Fibroblast of lung (primary cell): ENCODE measurements at regions not wholly inside any gene's neighbourhood (a gene's known extent, or its start where the extent isn't known, plus 50 kb on each side); places are given as distances from the start of the nearest gene placed in this dataset.
"Not testable (repeated sequence)": the region's sequence is repeated elsewhere in the genome, so short reads cannot be mapped to it uniquely, and the experiment has no call there.

Experiments used
- DNase-seq, 2 donors: peaks; one replicate each; pipeline versions ENCODE4 v3.0.0 to v3.0.0-alpha.2; 2010; ENCODE audit warnings: low read depth in 2 of 2
- H2AFZ ChIP-seq: 2 replicates; pipeline ENCODE4 v1.5.1; 2012; ENCODE audit warnings: low read length, control low read depth, inconsistent platforms
- H3K27ac ChIP-seq: 2 replicates; pipeline ENCODE4 v1.5.1; 2011; ENCODE audit warnings: low read length, control low read depth; ENCODE audit not compliant: insufficient read depth
- H3K27me3 ChIP-seq: 2 replicates; pipeline ENCODE4 v1.5.1; 2011; ENCODE audit warnings: mild to moderate bottlenecking, low read length; ENCODE audit not compliant: control insufficient read depth, insufficient read depth
- H3K36me3 ChIP-seq: 2 replicates; pipeline ENCODE4 v1.5.1; 2011; ENCODE audit warnings: low read length; ENCODE audit not compliant: control insufficient read depth, insufficient read depth
- H3K4me1 ChIP-seq: 2 replicates; pipeline ENCODE4 v1.5.1; 2011; ENCODE audit warnings: low read length; ENCODE audit not compliant: control insufficient read depth, insufficient read depth; ENCODE audit errors: extremely low read depth
- H3K4me2 ChIP-seq: 2 replicates; pipeline ENCODE4 v1.5.1; 2011; ENCODE audit warnings: low read length, control low read depth; ENCODE audit not compliant: insufficient read depth; ENCODE audit errors: extremely low read depth
- H3K4me3 ChIP-seq, 4 experiments: fragments of 200-600 bp in 1 of 4; sonication (generic) in 1 of 4; replicated peaks in 1 of 4; 2 replicates each; pipeline ENCODE4 v1.5.1; 2011 to 2016; ENCODE audit warnings: low read length in 4 of 4, low read depth in 3 of 4, mild to moderate bottlenecking in 3 of 4, control low read depth in 2 of 4, inconsistent platforms in 1 of 4, mixed read lengths in 1 of 4; ENCODE audit not compliant: insufficient read depth in 1 of 4; ENCODE audit errors: control extremely low read depth in 1 of 4
- H3K79me2 ChIP-seq: 2 replicates; pipeline ENCODE4 v1.5.1; 2012; ENCODE audit warnings: mild to moderate bottlenecking, low read length, inconsistent platforms; ENCODE audit not compliant: control insufficient read depth, insufficient read depth
- H3K9ac ChIP-seq: 2 replicates; pipeline ENCODE4 v1.5.1; 2011; ENCODE audit warnings: mild to moderate bottlenecking, low read length, control low read depth; ENCODE audit not compliant: insufficient read depth
- H3K9me3 ChIP-seq: 2 replicates; pipeline ENCODE4 v1.5.1; 2012; ENCODE audit warnings: low read depth, low read length; ENCODE audit not compliant: control insufficient read depth, insufficient read depth
- H4K20me1 ChIP-seq: 2 replicates; pipeline ENCODE4 v1.5.1; 2011; ENCODE audit warnings: low read length; ENCODE audit not compliant: control insufficient read depth, insufficient read depth; ENCODE audit errors: extremely low read depth
- EZH2 ChIP-seq: IDR thresholded peaks from 2 replicates; pipeline ENCODE4 v1.5.1; 2012; ENCODE audit warnings: low read length, control low read depth, mild to moderate bottlenecking; ENCODE audit errors: missing control alignments
- TF ChIP-seq, protein P1 (sequence below), 2 donors: IDR thresholded peaks in 1 of 2; conservative IDR thresholded peaks in 1 of 2; 1 replicate in 1 of 2; 2 replicates in 1 of 2; pipeline ENCODE4 v1.5.1; 2011 to 2012; ENCODE audit warnings: low read length in 2 of 2, control low read depth in 1 of 2, inconsistent platforms in 1 of 2, low read depth in 1 of 2, mild to moderate bottlenecking in 1 of 2

DNA sequence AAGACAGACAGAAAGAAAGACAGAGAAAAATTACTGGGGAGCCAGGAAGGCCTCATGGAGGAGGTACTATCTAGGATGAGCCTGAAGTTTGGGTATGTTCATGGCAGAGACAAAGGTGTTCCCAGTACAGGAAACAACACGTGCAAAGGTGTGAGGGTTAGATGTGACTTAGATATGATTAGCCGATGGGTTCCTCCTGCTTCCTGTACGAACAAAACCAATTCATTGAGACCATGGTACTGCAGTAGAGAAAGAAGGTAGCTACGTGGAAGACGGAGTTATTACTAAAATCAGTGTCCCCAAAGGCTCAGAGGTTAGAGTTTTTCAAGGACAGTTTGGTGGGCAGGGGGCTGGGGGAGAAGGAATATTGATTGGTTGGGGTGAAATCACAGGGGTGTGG lies 55.2 kb upstream of the CHST3 start:
- no peak overlapping the region for H3K4me3 ChIP-seq
- no peaks in the 10 kb centered on the region for H3K36me3 ChIP-seq
- H4K20me1 ChIP-seq = no peaks in the 10 kb centered on the region
- H3K4me1 ChIP-seq = no peaks in the 10 kb centered on the region
- peaks cover 3% of the 10 kb centered on the region for H3K27me3 ChIP-seq
- no peak overlapping the region for H3K4me2 ChIP-seq
- H3K27ac ChIP-seq = no peak overlapping the region
- H2AFZ ChIP-seq = no peak overlapping the region
- no peaks in the 10 kb centered on the region for H3K9me3 ChIP-seq
- no peak for TF ChIP-seq EZH2
- TF ChIP-seq, protein P1, sequence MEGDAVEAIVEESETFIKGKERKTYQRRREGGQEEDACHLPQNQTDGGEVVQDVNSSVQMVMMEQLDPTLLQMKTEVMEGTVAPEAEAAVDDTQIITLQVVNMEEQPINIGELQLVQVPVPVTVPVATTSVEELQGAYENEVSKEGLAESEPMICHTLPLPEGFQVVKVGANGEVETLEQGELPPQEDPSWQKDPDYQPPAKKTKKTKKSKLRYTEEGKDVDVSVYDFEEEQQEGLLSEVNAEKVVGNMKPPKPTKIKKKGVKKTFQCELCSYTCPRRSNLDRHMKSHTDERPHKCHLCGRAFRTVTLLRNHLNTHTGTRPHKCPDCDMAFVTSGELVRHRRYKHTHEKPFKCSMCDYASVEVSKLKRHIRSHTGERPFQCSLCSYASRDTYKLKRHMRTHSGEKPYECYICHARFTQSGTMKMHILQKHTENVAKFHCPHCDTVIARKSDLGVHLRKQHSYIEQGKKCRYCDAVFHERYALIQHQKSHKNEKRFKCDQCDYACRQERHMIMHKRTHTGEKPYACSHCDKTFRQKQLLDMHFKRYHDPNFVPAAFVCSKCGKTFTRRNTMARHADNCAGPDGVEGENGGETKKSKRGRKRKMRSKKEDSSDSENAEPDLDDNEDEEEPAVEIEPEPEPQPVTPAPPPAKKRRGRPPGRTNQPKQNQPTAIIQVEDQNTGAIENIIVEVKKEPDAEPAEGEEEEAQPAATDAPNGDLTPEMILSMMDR (conservative IDR thresholded peaks at IDR 0.05 in 1 of 2, IDR thresholded peaks at IDR 0.05 in 1 of 2; ENCODE audit: low read depth in 1 of 2, low read length in 2 of 2) = no peak
- no peak for DNase-seq
- H3K9ac ChIP-seq = no peak overlapping the region
- H3K79me2 ChIP-seq = no peaks in the 10 kb centered on the region

DNA sequence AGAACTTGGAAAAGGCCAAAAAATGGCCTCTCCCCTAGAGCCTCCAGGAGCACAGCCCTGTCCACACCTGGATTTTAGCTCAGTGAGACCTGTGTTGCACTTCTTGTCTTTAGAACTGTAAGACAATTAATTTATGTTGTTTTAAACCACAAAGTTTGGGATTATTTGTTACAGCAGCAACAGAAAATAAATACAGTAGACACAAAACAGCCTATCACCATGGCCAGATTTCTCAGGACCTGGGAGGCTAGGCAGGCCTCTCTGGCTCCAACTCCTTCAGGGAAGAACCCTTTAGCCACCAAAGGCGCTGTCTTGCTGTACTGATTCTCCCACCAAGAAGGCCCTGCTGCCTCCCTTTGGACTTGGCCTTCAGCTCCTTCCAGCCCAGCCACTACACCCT lies 54.1 kb upstream of the PSAP start:
- Histone ChIP-seq H3K4me2 (no peak overlapping the region), H3K36me3 (no peaks in the 10 kb centered on the region), H3K4me1 (no peaks in the 10 kb centered on the region), H4K20me1 (no peaks in the 10 kb centered on the region), H3K27me3 (peaks cover 3% of the 10 kb centered on the region), H3K9me3 (no peaks in the 10 kb centered on the region), H3K27ac (no peak overlapping the region), H3K9ac (no peak overlapping the region), H3K79me2 (no peaks in the 10 kb centered on the region), H3K4me3 (no peak overlapping the region), H2AFZ (no peak overlapping the region)
- DNase-seq = no peak
- no peak for TF ChIP-seq EZH2
- TF ChIP-seq, protein P1 (conservative IDR thresholded peaks at IDR 0.05 in 1 of 2, IDR thresholded peaks at IDR 0.05 in 1 of 2; ENCODE audit: low read depth in 1 of 2, low read length in 2 of 2) = no peak

DNA sequence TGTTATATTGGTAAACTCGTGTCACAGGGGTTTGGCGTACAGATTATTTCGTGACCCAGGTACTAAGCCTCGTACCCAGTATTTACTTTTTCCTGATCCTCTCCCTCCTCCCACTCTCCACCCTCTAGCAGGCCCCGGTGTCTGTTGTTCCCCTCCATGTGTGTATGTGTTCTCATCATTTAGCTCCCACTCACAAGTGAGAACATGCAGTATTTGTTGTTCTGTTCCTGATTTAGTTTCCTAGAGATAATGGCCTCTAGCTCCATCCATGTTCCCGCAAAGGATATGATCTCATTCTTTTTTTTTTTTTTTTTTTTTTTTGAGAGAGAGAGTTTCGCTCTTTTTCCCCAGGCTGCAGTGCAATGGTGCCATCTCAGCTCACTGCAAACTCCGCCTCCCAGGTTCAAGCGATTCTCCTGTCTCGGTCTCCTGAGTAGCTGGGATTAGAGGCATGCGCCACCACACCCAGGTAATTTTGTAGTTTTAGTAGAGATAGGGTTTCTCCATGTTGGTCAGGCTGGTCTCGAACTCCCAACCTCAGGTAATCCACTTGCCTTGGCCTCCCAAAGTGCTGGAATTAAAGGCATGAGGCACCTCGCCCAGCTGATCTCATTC lies 52.7 kb upstream of the PSAP start:
- H3K9ac ChIP-seq, H3K27ac ChIP-seq, H3K79me2 ChIP-seq, H4K20me1 ChIP-seq, H3K27me3 ChIP-seq, H3K4me3 ChIP-seq, H3K4me1 ChIP-seq, H3K4me2 ChIP-seq, DNase-seq, H3K9me3 ChIP-seq, H3K36me3 ChIP-seq: not testable (repeated sequence)
- H2AFZ ChIP-seq = peak overlapping the region; percentile 60
